PC-3 (cell line): ENCODE measurements at regions not wholly inside any gene's neighbourhood (a gene's known extent, or its start where the extent isn't known, plus 50 kb on each side); places are given as distances from the start of the nearest gene placed in this dataset.
A peak's percentile ranks its signal among the peaks of the same experiment; 100 is the strongest.

Source experiments
- ATAC-seq: fragments of 200-7000 bp; cut with Tn5 transposase; 2 replicates; pipeline ENCODE4 v1.9.1; 2020; ENCODE audit warnings: mild to moderate bottlenecking, moderate library complexity
- BruUV-seq: library from RNA; stranded (reverse); fragments of 400-500 nt; replicated peaks from 2 replicates; lab custom pipeline; 2021; lab: Mats Ljungman, UMichigan
- CTCF ChIA-PET: fragments of 300-600 bp; sonication (Branson Sonifier 250); formaldehyde crosslinking; loops from one replicate; lab custom pipeline; 2022; ENCODE audit warnings: antibody characterized with exemption; lab: Charles Lee
- POLR2A ChIA-PET: fragments of 300-600 bp; sonication (Branson Sonifier 250); formaldehyde crosslinking; loops from one replicate; lab custom pipeline; 2022; ENCODE audit warnings: antibody characterized with exemption; ENCODE audit not compliant: unreplicated experiment; lab: Charles Lee
- DNase-seq: peaks from one replicate; pipeline ENCODE4 v3.0.0-alpha.2; 2015
- H2AFZ ChIP-seq: fragments of 300-600 bp; sonication (generic); 2 replicates; pipeline ENCODE4 v1.6.0; 2016; ENCODE audit warnings: antibody characterized with exemption, low read length
- H3F3A ChIP-seq: fragments of 300-600 bp; sonication (generic); one replicate; pipeline ENCODE4 v1.6.0; 2017; ENCODE audit warnings: antibody characterized with exemption, low read length, control low read depth, mild to moderate bottlenecking; ENCODE audit not compliant: unreplicated experiment
- H3K27ac ChIP-seq: fragments of 300-600 bp; sonication (generic); 2 replicates; pipeline ENCODE4 v1.5.1; 2016; ENCODE audit warnings: mild to moderate bottlenecking, low read length
- H3K27me3 ChIP-seq: fragments of 300-600 bp; sonication (generic); 2 replicates; pipeline ENCODE4 v1.6.1; 2016; ENCODE audit warnings: low read length, mixed read lengths
- H3K36me3 ChIP-seq: fragments of 300-600 bp; sonication (generic); 2 replicates; pipeline ENCODE4 v1.6.1; 2016; ENCODE audit warnings: low read depth, mixed run types, low read length, mixed read lengths
- H3K4me1 ChIP-seq: fragments of 300-600 bp; sonication (generic); 2 replicates; pipeline ENCODE4 v1.5.1; 2016; ENCODE audit warnings: low read length; ENCODE audit not compliant: insufficient read depth
- H3K4me2 ChIP-seq: fragments of 300-600 bp; sonication (generic); 2 replicates; pipeline ENCODE4 v1.6.0; 2016; ENCODE audit warnings: low read length
- H3K4me3 ChIP-seq: fragments of 300-600 bp; sonication (generic); 2 replicates; pipeline ENCODE4 v1.5.1; 2016; ENCODE audit warnings: mild to moderate bottlenecking, low read length, mixed read lengths
- H3K79me2 ChIP-seq: fragments of 300-600 bp; sonication (generic); 2 replicates; pipeline ENCODE4 v1.6.1; 2017; ENCODE audit warnings: low read length, mixed read lengths
- H3K9ac ChIP-seq: fragments of 300-600 bp; sonication (generic); 2 replicates; pipeline ENCODE4 v1.6.0; 2016; ENCODE audit warnings: mild to moderate bottlenecking, low read length
- H3K9me2 ChIP-seq: fragments of 300-600 bp; sonication (generic); replicated peaks from 2 replicates; pipeline ENCODE4 v1.6.1; 2016; ENCODE audit warnings: mixed run types, low read length, mixed read lengths
- H3K9me3 ChIP-seq: fragments of 300-600 bp; sonication (generic); 2 replicates; pipeline ENCODE4 v1.6.1; 2016; ENCODE audit warnings: low read length, mixed read lengths
- H4K20me1 ChIP-seq: fragments of 300-600 bp; sonication (generic); 2 replicates; pipeline ENCODE4 v1.6.1; 2016; ENCODE audit warnings: low read length, mixed read lengths
- CTCF ChIP-seq: fragments of 300-600 bp; sonication (generic); conservative IDR thresholded peaks from 2 replicates; pipeline ENCODE4 v1.5.1; 2017; ENCODE audit warnings: antibody characterized with exemption, low read depth, mild to moderate bottlenecking, low read length
- EZH2 ChIP-seq: fragments of 300-600 bp; sonication (generic); IDR thresholded peaks from one replicate; pipeline ENCODE4 v1.6.1; 2017; ENCODE audit warnings: antibody characterized with exemption, mild to moderate bottlenecking, low read length; ENCODE audit not compliant: unreplicated experiment
- EZH2phosphoT487 ChIP-seq: fragments of 300-600 bp; sonication (generic); IDR thresholded peaks from 2 replicates; pipeline ENCODE4 v1.6.1; 2018; ENCODE audit warnings: mild to moderate bottlenecking, antibody characterized with exemption, low read length, borderline replicate concordance
- intact Hi-C: fragments of 100-400 bp; cut with micrococcal nuclease; formaldehyde crosslinking; loops from 2 replicates; pipeline ENCODE4 v1.9.0; 2023

DNA sequence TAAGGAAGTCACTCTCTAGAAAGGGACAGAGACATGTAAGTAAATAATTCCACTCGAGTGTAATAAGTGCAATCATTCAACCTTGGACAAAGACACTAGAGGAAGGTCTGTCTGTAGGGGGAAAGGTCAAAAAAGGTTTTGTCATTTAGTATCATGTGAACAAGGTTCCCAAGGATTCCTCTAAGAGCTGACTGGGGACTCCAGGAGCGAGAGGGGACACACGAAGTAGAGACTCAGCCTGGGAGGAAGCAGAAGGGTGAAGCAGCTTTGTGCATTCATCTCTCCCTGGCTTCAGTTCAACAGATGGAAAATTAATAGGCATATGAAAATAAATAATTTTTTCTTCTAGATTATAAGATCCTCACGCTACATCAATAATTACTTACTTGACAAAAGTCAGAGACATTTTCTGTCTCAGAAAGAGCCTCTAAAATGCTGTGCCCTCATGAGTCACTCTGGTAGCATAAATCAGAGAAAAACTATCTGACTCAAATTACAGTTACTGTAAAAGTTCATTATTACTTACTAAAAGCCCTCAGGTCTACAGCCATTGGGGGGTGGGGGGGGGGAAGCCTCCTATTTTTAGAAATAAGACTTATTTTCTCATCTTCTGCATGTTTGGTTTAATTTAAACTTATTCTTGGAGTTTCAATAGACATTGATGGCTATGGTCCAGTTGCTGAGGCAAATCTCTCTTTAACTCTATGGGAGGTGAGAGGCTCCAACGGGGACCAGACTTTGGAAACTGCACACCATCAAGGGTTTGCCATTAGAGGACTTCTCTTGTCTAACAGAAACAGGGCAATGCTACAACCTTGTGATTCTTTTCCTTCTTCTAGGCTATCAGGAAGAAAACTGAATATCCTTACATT is 275.1 kb upstream of the KLF14 start:
- Histone ChIP-seq H3K79me2 (peaks cover 74% of the 10 kb centered on the region), H3K4me3 (no peak overlapping the region), H3K27ac (peak overlapping the region; percentile 74), H3K27me3 (no peaks in the 10 kb centered on the region), H3K9me3 (no peaks in the 10 kb centered on the region), H3K9ac (peak overlapping the region; percentile 38), H3F3A (peaks cover 9% of the 10 kb centered on the region), H3K4me2 (peak overlapping the region; percentile 58), H3K9me2 (no peaks in the 10 kb centered on the region), H2AFZ (no peak overlapping the region), H3K36me3 (peaks cover 3% of the 10 kb centered on the region; the same call in 1 of the 2 replicates), H3K4me1 (peaks cover 51% of the 10 kb centered on the region), H4K20me1 (no peaks in the 10 kb centered on the region)
- peak; percentile 59 for ATAC-seq
- peak; percentile 61 for DNase-seq
- CTCF ChIA-PET, result no interaction called here
- intact Hi-C loops, result no loop called here
- no peak for TF ChIP-seq EZH2
- no peak for TF ChIP-seq CTCF
- TF ChIP-seq EZH2phosphoT487, result no peak
- POLR2A ChIA-PET, result interaction anchor here (0.6 kb wide), 1 partner anchor 687 kb away, joined by 4 read pairs; no protein-coding TSS in a partner anchor
- BruUV-seq, result no TSS peak

DNA sequence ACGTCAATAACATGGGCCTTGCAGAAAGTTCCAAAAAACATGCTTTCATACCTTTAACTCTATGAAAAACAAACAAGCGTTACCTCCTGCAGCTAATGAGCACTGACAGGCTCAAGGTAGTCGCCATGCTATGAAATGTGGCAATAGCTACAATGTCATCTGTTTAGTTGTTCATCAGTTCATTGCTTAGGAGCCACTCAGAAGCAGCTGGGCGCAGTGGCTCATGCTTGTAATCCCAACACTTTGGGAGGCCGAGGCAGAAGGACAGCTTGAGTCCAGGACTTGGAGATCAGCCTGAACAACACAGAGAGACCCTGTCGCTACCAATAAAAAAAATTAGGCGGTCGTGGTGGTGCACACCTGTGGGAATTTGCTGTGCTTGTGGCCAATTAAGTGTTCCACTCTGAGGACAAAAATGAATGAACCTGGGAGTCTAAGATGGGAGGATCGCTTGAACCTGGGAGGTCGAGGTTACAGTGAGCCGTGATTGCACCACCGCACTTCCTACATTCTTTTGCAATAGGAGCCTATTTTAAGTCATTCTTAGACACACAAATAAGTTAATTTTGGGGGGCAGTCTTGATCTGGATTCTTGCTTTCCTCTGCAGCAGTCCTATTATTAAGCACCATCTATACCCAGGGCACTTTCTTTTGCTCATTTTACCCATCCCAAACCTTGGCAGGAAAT is 276.2 kb upstream of the KLF14 start:
- TF ChIP-seq EZH2phosphoT487 (no peak), CTCF (no peak), EZH2 (no peak)
- Histone ChIP-seq H3K4me1 (peaks cover 53% of the 10 kb centered on the region), H3K79me2 (peaks cover 75% of the 10 kb centered on the region), H3F3A (peaks cover 9% of the 10 kb centered on the region), H3K4me3 (no peak overlapping the region), H3K9me2 (no peaks in the 10 kb centered on the region), H3K9ac (no peak overlapping the region), H3K36me3 (no peaks in the 10 kb centered on the region), H3K27ac (no peak overlapping the region), H4K20me1 (no peaks in the 10 kb centered on the region), H3K9me3 (no peaks in the 10 kb centered on the region), H2AFZ (no peak overlapping the region), H3K27me3 (no peaks in the 10 kb centered on the region), H3K4me2 (0 out of 2 replicates have a peak overlapping the region, but pooled peaks have one; percentile 58)
- BruUV-seq, result no TSS peak
- ATAC-seq (no peak), DNase-seq (no peak)
- ChIA-PET POLR2A (interaction anchor here (0.6 kb wide), 1 partner anchor 688 kb away, joined by 4 read pairs; no protein-coding TSS in a partner anchor), CTCF (no interaction called here)
- intact Hi-C loops, result no loop called here
